ENCODE measurements at regions not wholly inside any gene's neighbourhood (a gene's known extent, or its start where the extent isn't known, plus 50 kb on each side); places are given as distances from the start of the nearest gene placed in this dataset.
"Not testable (repeated sequence)": the region's sequence is repeated elsewhere in the genome, so short reads cannot be mapped to it uniquely, and the experiment has no call there.

- H3K9ac ChIP-seq (ENCODE audit: low read length), result no peak overlapping the region
- no peak overlapping the region for H2AK5ac ChIP-seq (ENCODE audit: low read length)
- no peak overlapping the region for H3K27ac ChIP-seq (ENCODE audit: low read depth, low read length)
- no peaks in the 10 kb centered on the region for H3K4me1 ChIP-seq (ENCODE audit: control insufficient read depth, low read depth, low read length)
- H3K79me2 ChIP-seq (ENCODE audit: control insufficient read depth, insufficient read depth, low read length), result no peaks in the 10 kb centered on the region
- DNase-seq, result peak; percentile 10
- no peak overlapping the region for H2BK15ac ChIP-seq (replicated peaks; ENCODE audit: low read depth)
- H3K4ac ChIP-seq (ENCODE audit: low read depth, low read length), result no peak overlapping the region
- no peak overlapping the region for H2BK5ac ChIP-seq (ENCODE audit: low read length)
- H3K56ac ChIP-seq (ENCODE audit: low read length), result no peak overlapping the region
- H3K27me3 ChIP-seq (ENCODE audit: insufficient read depth, low read length, poor library complexity), result peaks cover 1% of the 10 kb centered on the region
- H4K5ac ChIP-seq (ENCODE audit: low read length), result no peak overlapping the region
- H3K4me2 ChIP-seq (ENCODE audit: low read length), result no peak overlapping the region
- no peak overlapping the region for H2BK120ac ChIP-seq (ENCODE audit: low read depth, low read length)
- no CpG with 5 or more reads among the region's 7 CpGs for WGBS (ENCODE audit: extremely low coverage, insufficient coverage, low lambda C conversion rate)
- H4K8ac ChIP-seq (ENCODE audit: low read depth, low read length), result no peak overlapping the region
- no peak overlapping the region for H3K23ac ChIP-seq (ENCODE audit: low read length)
- no peak overlapping the region for H3K18ac ChIP-seq (ENCODE audit: low read length)
- H3K36me3 ChIP-seq (ENCODE audit: control insufficient read depth, insufficient read depth, low read length), result no peaks in the 10 kb centered on the region
- no peak overlapping the region for H3K4me3 ChIP-seq (ENCODE audit: low read length)
- no peaks in the 10 kb centered on the region for H3K79me1 ChIP-seq (ENCODE audit: low read length)
These were observed 456.6 kb downstream of the RPS6KC1 start for GRCh38 chr1:213507472-213508223.

GRCh38 chr1:213511173-213511572 is 460.1 kb downstream of the RPS6KC1 start:
- no peaks in the 10 kb centered on the region for H3K79me1 ChIP-seq (ENCODE audit: low read length)
- H4K8ac ChIP-seq (ENCODE audit: low read depth, low read length), result no peak overlapping the region
- H3K4me3 ChIP-seq (ENCODE audit: low read length), result no peak overlapping the region
- H2BK5ac ChIP-seq (ENCODE audit: low read length), result no peak overlapping the region
- no peak overlapping the region for H3K23ac ChIP-seq (ENCODE audit: low read length)
- H3K56ac ChIP-seq (ENCODE audit: low read length), result no peak overlapping the region
- no peak overlapping the region for H2AK5ac ChIP-seq (ENCODE audit: low read length)
- H3K27ac ChIP-seq (ENCODE audit: low read depth, low read length), result no peak overlapping the region
- H3K4me1 ChIP-seq (ENCODE audit: control insufficient read depth, low read depth, low read length), result no peaks in the 10 kb centered on the region
- no peaks in the 10 kb centered on the region for H3K36me3 ChIP-seq (ENCODE audit: control insufficient read depth, insufficient read depth, low read length)
- H2BK15ac ChIP-seq (replicated peaks; ENCODE audit: low read depth), result no peak overlapping the region
- no peak overlapping the region for H3K4ac ChIP-seq (ENCODE audit: low read depth, low read length)
- no peak overlapping the region for H4K5ac ChIP-seq (ENCODE audit: low read length)
- no peak overlapping the region for H3K4me2 ChIP-seq (ENCODE audit: low read length)
- no peak overlapping the region for H3K18ac ChIP-seq (ENCODE audit: low read length)
- no peak overlapping the region for H3K9ac ChIP-seq (ENCODE audit: low read length)
- H3K79me2 ChIP-seq (ENCODE audit: control insufficient read depth, insufficient read depth, low read length), result no peaks in the 10 kb centered on the region
- H3K27me3 ChIP-seq (ENCODE audit: insufficient read depth, low read length, poor library complexity), result peaks cover 6% of the 10 kb centered on the region
- H2BK120ac ChIP-seq (ENCODE audit: low read depth, low read length), result no peak overlapping the region
- no CpG with 5 or more reads among the region's 4 CpGs for WGBS (ENCODE audit: extremely low coverage, insufficient coverage, low lambda C conversion rate)
- no peak for DNase-seq

GRCh38 chr1:213512316-213512715 is 461.3 kb downstream of the RPS6KC1 start:
- DNase-seq, result peak; percentile 67
- H3K23ac ChIP-seq (ENCODE audit: low read length), result no peak overlapping the region
- H3K56ac ChIP-seq (ENCODE audit: low read length), result no peak overlapping the region
- WGBS (ENCODE audit: extremely low coverage, insufficient coverage, low lambda C conversion rate), result no CpG with 5 or more reads among the region's 5 CpGs
- no peaks in the 10 kb centered on the region for H3K4me1 ChIP-seq (ENCODE audit: control insufficient read depth, low read depth, low read length)
- no peak overlapping the region for H3K9ac ChIP-seq (ENCODE audit: low read length)
- H3K4me2 ChIP-seq (ENCODE audit: low read length), result no peak overlapping the region
- no peak overlapping the region for H2AK5ac ChIP-seq (ENCODE audit: low read length)
- H3K36me3 ChIP-seq (ENCODE audit: control insufficient read depth, insufficient read depth, low read length), result no peaks in the 10 kb centered on the region
- H3K79me2 ChIP-seq (ENCODE audit: control insufficient read depth, insufficient read depth, low read length), result no peaks in the 10 kb centered on the region
- H3K4me3 ChIP-seq (ENCODE audit: low read length), result no peak overlapping the region
- no peak overlapping the region for H2BK5ac ChIP-seq (ENCODE audit: low read length)
- no peak overlapping the region for H3K4ac ChIP-seq (ENCODE audit: low read depth, low read length)
- H3K18ac ChIP-seq (ENCODE audit: low read length), result no peak overlapping the region
- no peak overlapping the region for H4K8ac ChIP-seq (ENCODE audit: low read depth, low read length)
- no peak overlapping the region for H3K27ac ChIP-seq (ENCODE audit: low read depth, low read length)
- no peak overlapping the region for H2BK120ac ChIP-seq (ENCODE audit: low read depth, low read length)
- H4K5ac ChIP-seq (ENCODE audit: low read length), result no peak overlapping the region
- no peaks in the 10 kb centered on the region for H3K79me1 ChIP-seq (ENCODE audit: low read length)
- peaks cover 6% of the 10 kb centered on the region for H3K27me3 ChIP-seq (ENCODE audit: insufficient read depth, low read length, poor library complexity)
- no peak overlapping the region for H2BK15ac ChIP-seq (replicated peaks; ENCODE audit: low read depth)

- H3K4me1 ChIP-seq (ENCODE audit: control insufficient read depth, low read depth, low read length), result no peaks in the 10 kb centered on the region
- DNase-seq, result peak; percentile 56
- H4K5ac ChIP-seq (ENCODE audit: low read length), result no peak overlapping the region
- H3K56ac ChIP-seq (ENCODE audit: low read length), result no peak overlapping the region
- no peak overlapping the region for H2BK15ac ChIP-seq (replicated peaks; ENCODE audit: low read depth)
- H3K27me3 ChIP-seq (ENCODE audit: insufficient read depth, low read length, poor library complexity), result peaks cover 6% of the 10 kb centered on the region
- no peaks in the 10 kb centered on the region for H3K36me3 ChIP-seq (ENCODE audit: control insufficient read depth, insufficient read depth, low read length)
- H2BK5ac ChIP-seq (ENCODE audit: low read length), result no peak overlapping the region
- H3K4me2 ChIP-seq (ENCODE audit: low read length), result no peak overlapping the region
- H4K8ac ChIP-seq (ENCODE audit: low read depth, low read length), result no peak overlapping the region
- H3K9ac ChIP-seq (ENCODE audit: low read length), result no peak overlapping the region
- H2BK120ac ChIP-seq (ENCODE audit: low read depth, low read length), result no peak overlapping the region
- H2AK5ac ChIP-seq (ENCODE audit: low read length), result no peak overlapping the region
- H3K18ac ChIP-seq (ENCODE audit: low read length), result no peak overlapping the region
- no peak overlapping the region for H3K4ac ChIP-seq (ENCODE audit: low read depth, low read length)
- no CpG with 5 or more reads among the region's 2 CpGs for WGBS (ENCODE audit: extremely low coverage, insufficient coverage, low lambda C conversion rate)
- no peak overlapping the region for H3K27ac ChIP-seq (ENCODE audit: low read depth, low read length)
- H3K79me2 ChIP-seq (ENCODE audit: control insufficient read depth, insufficient read depth, low read length), result no peaks in the 10 kb centered on the region
- no peak overlapping the region for H3K23ac ChIP-seq (ENCODE audit: low read length)
- H3K4me3 ChIP-seq (ENCODE audit: low read length), result no peak overlapping the region
- no peaks in the 10 kb centered on the region for H3K79me1 ChIP-seq (ENCODE audit: low read length)
These were observed 462.0 kb downstream of the RPS6KC1 start for GRCh38 chr1:213513006-213513405.

GRCh38 chr1:213514408-213515179 is 463.6 kb downstream of the RPS6KC1 start:
- not testable (repeated sequence) for H3K23ac ChIP-seq (ENCODE audit: low read length); H4K8ac ChIP-seq (ENCODE audit: low read depth, low read length); H3K79me1 ChIP-seq (ENCODE audit: low read length); DNase-seq; H3K4me2 ChIP-seq (ENCODE audit: low read length); H2AK5ac ChIP-seq (ENCODE audit: low read length); H3K27ac ChIP-seq (ENCODE audit: low read depth, low read length); H3K4me3 ChIP-seq (ENCODE audit: low read length); H3K79me2 ChIP-seq (ENCODE audit: control insufficient read depth, insufficient read depth, low read length); H3K27me3 ChIP-seq (ENCODE audit: insufficient read depth, low read length, poor library complexity); H3K4me1 ChIP-seq (ENCODE audit: control insufficient read depth, low read depth, low read length); H3K18ac ChIP-seq (ENCODE audit: low read length); H2BK5ac ChIP-seq (ENCODE audit: low read length); H4K5ac ChIP-seq (ENCODE audit: low read length); H3K9ac ChIP-seq (ENCODE audit: low read length); H2BK15ac ChIP-seq (replicated peaks; ENCODE audit: low read depth); H3K36me3 ChIP-seq (ENCODE audit: control insufficient read depth, insufficient read depth, low read length); H2BK120ac ChIP-seq (ENCODE audit: low read depth, low read length); H3K4ac ChIP-seq (ENCODE audit: low read depth, low read length); H3K56ac ChIP-seq (ENCODE audit: low read length)
- no CpG with 5 or more reads among the region's 5 CpGs for WGBS (ENCODE audit: extremely low coverage, insufficient coverage, low lambda C conversion rate)

Data from mesendoderm (in vitro differentiated cells).